ENCODE measurements at regions not wholly inside any gene's neighbourhood (a gene's known extent, or its start where the extent isn't known, plus 50 kb on each side); places are given as distances from the start of the nearest gene placed in this dataset.

DNA sequence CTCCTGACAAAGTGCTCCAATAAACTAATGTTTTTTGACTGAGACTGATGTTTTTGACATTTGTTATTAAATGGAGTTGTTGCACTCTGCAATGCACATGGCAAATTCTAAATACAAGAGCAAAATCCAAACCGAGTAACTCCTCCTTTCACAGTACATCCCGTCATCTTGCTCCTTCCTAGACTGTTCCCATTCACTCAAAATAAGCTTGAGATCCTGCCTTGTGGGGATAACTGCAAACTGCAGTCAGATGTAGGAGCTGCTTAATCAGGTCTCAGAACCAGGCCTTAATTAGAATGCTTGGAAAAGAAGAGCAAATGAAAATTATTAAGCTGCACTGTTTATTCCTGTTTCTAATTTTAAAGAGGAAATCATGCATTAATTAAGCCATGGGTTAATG lies 134.8 kb upstream of the SPRY2 start:
- DNase-seq (ENCODE audit: low spot score) = no peak
- intact Hi-C loops (cut with DNase I) = no loop called here

DNA sequence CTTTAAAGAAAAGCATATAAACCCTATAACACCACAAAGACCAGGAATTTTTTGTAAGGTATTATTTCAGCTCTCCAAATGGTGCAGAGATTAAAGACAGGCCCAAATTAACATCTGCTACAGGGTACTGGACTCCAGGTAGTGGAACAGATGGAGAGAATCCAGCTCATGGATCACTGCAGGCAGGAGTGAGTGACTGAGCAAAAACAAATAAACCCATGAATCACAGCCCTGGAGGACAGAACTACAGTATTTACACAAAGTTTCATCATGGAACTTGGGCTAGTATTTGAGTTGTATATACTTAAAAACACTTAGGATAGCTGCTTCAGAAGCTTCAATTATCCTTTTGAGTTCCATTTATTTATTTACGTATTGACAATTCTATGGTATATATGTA lies 132.8 kb upstream of the SPRY2 start:
- DNase-seq (ENCODE audit: low spot score) = no peak
- intact Hi-C loops (cut with DNase I) = no loop called here

DNA sequence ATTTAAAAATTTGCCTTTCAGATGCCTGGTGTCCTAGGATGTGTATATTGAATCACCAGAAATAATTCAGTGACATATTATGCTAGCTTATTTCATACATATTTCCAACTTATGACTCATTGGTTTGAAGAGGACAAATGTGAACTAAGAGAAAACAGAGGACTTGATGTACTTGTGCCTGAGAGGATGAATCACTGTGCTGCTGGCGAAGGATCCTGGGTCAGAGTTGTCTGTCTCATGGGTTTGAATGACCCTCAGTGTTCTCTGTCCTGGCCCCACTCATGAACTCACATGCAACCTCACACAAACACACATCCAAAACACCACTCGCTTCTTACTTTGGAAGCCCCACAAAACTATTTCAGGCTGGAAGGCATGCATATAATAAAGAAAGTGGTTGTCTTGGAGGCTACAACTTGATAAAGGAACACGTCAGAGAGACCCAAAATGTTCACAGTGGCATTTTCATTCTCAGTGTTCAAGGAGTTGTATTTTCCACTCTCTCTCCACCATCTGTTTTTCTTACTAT lies 129.0 kb upstream of the SPRY2 start:
- intact Hi-C loops (cut with DNase I) = no loop called here
- DNase-seq (ENCODE audit: low spot score) = peak; percentile 92

DNA sequence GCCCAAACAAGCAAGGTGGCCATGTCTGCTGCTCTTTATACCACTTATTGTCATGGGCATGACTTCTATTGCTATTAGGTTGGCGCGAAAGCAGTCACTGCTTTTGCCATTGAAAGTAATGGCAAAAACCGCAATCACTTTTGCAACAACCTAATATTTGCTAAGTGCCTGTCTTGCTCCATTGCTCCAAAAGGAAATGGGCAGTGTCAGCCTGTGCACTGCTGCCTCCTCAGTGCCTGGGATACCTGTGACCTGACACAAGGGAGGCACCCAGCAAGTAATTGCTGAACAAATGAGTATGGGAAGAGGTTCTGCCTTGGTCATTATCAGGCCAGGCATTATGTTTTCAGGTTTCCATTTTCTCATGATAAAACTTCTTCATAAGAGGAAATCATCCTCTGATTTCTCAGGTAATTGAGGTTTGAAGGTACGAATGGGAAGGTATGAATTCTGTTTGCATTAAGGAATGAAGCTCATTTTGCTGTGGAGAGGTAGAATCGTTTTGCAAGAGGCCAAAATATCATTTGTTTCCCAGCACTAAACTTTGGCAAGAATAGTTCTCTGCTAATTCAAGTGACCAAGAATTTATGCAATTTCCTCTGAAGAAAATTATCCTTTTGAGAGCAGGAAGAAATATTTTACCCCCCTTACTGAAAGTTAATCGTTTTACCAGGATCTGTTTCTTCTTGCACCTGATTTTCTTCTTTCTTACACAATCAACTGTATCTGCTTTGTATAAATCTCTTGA lies 128.4 kb upstream of the SPRY2 start:
- DNase-seq (ENCODE audit: low spot score) = no peak
- intact Hi-C loops (cut with DNase I) = no loop called here

GRCh38 chr13:80465321-80465720 lies 124.4 kb upstream of the SPRY2 start:
- no peak for DNase-seq (ENCODE audit: low spot score)
- intact Hi-C loops (cut with DNase I) = no loop called here

DNA sequence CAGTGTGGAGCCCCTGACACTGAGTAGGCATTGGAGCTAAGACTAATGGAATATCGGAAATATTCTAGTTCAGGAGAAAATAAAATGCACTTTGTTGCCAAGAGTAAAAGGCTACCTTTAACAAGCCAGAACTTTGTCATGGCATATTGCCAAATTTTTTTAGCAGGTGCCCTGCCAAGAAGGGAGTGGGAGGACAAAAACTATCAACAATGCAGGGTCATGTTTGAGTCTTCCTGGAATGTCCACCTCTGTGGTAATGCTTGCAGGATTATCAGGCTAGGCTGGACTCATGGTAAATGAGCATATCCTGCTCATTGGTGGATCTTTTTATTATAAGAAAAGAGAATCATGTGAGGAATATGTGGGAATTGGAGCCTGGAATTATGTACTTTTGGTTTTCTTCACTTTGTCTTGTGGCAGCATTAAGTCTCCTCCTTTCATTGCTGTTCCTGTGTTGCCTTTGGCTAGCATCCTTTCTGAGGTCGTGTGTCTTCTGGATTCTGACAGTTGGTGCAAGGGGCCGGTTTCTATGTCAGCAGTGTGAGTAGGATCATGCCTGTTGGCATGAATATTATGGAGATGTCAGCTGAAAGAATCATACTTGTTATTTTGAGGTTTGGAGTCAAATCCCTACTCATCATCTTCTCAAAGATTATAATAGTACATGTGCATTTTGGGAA lies 122.9 kb upstream of the SPRY2 start:
- no peak for DNase-seq (ENCODE audit: low spot score)
- intact Hi-C loops (cut with DNase I) = no loop called here

DNA sequence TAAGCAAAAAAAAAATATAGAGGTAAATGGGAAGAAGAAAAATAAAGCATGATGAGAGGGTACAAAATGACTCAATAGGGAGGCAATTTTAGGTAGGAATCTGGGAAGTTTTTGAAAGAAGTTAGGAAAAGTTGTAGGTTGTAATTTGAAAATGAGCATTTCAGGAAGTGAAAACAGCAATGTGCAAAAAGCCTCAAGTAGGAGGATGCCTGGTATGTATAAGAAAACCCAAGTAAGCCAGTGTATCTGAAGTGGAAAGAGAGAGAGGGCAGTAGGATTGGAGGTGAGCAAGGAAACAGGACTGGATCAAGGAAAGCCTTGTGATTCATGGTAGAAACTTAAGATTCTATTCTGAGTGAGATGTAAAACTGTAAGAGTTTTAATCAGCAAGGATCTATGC lies 121.6 kb upstream of the SPRY2 start:
- no peak for DNase-seq (ENCODE audit: low spot score)
- intact Hi-C loops (cut with DNase I) = no loop called here

DNA sequence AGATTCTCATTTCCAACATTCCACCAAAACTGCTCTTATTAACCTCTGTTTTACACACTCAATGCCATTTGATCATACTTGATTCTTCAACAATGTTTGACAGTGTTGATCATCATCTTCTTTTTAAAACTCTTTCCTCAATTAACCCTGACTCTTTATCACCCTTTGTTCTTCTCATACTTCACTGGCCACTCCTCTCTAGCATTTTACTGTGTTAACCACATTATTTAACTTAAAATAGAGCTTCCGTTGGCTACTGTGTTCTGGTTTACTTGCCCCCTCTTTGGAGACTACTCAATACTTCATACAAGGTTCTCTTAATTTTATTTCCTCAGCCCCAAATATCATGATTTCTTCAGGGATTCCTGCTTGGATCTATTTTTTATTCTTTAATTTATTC lies 121.1 kb upstream of the SPRY2 start:
- intact Hi-C loops (cut with DNase I) = no loop called here
- no peak for DNase-seq (ENCODE audit: low spot score)

GRCh38 chr13:80458543-80458942 lies 117.6 kb upstream of the SPRY2 start:
- no peak for DNase-seq (ENCODE audit: low spot score)
- intact Hi-C loops (cut with DNase I) = no loop called here

GRCh38 chr13:80454245-80454644 lies 113.3 kb upstream of the SPRY2 start:
- no peak for DNase-seq (ENCODE audit: low spot score)
- intact Hi-C loops (cut with DNase I) = no loop called here

- no peak for DNase-seq (ENCODE audit: low spot score)
- intact Hi-C loops (cut with DNase I) = no loop called here
Observed at GRCh38 chr13:80452279-80452678, 111.4 kb upstream of the SPRY2 start.

DNA sequence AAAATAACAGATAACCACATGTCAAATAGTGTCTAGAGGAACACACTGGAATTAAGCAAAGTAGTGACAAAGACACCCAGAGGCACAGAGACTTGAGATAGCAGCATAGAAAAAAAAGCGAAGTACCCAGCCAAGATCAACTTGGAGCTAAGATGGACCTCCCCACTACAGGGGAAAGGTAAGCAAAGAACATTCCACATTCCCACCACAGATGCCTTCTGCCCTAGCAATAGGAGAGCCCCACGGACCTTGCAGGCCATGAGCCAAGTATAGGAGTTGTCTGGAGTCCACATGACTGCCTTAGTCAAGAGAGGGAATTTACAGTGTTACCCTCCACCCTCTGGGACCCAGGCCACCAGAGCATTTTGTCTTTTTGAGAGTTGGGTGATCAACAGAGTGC lies 110.7 kb upstream of the SPRY2 start:
- intact Hi-C loops (cut with DNase I) = no loop called here
- no peak for DNase-seq (ENCODE audit: low spot score)

- DNase-seq (ENCODE audit: low spot score) = no peak
- intact Hi-C loops (cut with DNase I) = no loop called here
Observed at GRCh38 chr13:80450386-80450785, 109.5 kb upstream of the SPRY2 start.

- intact Hi-C loops (cut with DNase I) = loop anchor here in 1 of 2 donors (1.0 kb wide), 1 partner anchor 23 kb away; no protein-coding TSS in a partner anchor
- no peak for DNase-seq (ENCODE audit: low spot score)
Observed at GRCh38 chr13:80448725-80449124, 107.8 kb upstream of the SPRY2 start.

DNA sequence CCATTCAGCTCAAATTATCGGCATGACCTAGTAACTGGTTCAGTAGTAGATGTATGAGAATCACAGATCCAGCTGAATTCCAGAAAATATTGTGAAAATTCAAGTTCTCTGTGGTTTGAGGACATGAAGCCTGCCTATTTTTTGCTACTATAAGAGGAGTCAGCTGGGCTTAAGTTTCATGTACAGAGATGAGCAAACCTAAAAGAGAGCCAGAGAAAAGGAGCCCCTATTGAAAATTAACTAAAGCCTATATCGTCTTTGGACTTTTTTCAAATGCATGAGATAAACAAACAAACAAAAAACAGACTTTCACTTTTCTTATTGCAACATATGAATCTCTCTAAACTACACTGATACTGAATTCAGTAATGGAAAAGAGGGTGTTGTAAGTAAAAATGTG lies 106.8 kb upstream of the SPRY2 start:
- intact Hi-C loops (cut with DNase I) = no loop called here
- no peak for DNase-seq (ENCODE audit: low spot score)

DNA sequence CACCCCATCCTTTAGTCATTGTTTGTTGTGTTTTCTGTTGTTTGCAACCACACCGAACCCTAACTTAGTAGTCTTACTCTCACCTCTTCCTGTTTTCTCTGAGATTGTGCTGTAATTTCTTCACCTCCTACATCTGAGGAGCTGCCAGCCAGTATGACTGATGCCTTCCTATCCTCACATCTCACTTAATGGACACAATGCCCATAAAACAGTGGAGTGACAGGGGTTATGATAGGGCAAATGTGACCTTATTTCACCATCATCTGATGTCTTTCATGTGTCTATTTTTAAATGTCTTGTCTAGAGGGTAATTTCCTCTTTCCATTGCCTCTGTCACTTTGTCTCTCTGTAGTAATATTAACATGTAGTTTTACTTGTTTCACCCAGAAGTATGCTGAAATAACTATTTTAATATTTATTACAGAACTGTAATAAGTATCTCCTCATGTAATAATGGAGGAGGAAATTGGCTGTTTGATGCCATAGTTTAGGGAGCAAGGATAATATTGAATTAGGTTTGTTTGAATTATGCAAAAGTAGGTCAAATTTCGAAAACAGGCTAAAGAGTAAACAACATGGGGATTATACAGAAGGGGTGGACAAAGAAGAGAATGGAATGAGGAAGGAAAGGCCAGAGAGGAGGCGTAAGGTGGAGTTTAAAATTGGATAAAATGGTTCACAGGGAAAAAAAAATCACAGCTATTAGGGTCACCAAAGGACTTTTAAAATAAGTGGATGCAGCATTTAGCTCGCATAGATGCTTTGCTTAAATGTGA lies 103.5 kb upstream of the SPRY2 start:
- DNase-seq (ENCODE audit: low spot score) = no peak
- intact Hi-C loops (cut with DNase I) = no loop called here

- intact Hi-C loops (cut with DNase I) = no loop called here
Observed at GRCh38 chr13:80442609-80443008, 101.7 kb upstream of the SPRY2 start.

DNA sequence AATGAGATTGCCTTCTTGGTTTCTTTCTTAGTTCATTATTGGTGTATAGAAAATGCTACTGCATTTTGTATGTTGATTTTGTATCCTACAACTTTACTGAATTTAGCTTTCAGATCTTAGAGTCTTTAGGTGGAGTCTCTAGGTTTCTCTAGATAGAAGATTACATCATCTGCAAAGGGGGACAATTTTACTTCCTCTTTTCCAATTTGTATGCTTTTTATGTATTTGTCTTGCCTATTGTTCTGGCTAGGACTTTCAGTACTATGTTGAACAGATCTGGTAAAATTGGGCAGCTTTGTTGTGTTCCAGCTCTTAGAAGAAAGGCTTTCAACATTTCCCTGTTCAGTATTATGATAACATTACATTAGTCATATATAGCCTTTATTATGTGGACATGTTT lies 101.0 kb upstream of the SPRY2 start:
- DNase-seq (ENCODE audit: low spot score) = no peak
- intact Hi-C loops (cut with DNase I) = no loop called here

More at GRCh38 chr13:80442609-80443008, 101.7 kb upstream of the SPRY2 start:
- DNase-seq (ENCODE audit: low spot score) = no peak

- no peak for DNase-seq (ENCODE audit: low spot score)
- intact Hi-C loops (cut with DNase I) = no loop called here
Observed at GRCh38 chr13:80438521-80438920, 97.6 kb upstream of the SPRY2 start.

DNA sequence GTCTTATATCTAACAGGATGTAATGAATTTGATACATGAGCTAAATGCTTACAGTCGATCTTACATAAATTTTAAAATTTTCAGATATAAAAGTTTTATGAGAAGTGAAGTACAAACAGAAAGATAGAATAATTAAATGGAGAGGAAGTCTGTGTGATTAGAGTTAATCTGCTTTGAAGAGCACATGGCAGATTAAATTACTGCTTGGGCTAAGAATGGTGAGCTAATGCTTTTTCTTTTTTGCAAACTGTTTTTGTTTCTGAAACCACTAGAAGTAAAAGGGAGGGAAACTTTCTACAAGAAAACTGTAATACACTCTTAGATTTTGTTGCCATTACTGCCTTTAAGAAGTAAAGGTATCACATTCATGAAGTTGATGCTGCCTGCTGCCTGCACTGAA lies 96.3 kb upstream of the SPRY2 start:
- intact Hi-C loops (cut with DNase I) = no loop called here
- DNase-seq (ENCODE audit: low spot score) = no peak
